B cell (primary cell): ENCODE measurements at regions not wholly inside any gene's neighbourhood (a gene's known extent, or its start where the extent isn't known, plus 50 kb on each side); places are given as distances from the start of the nearest gene placed in this dataset.

Source experiments
- ATAC-seq: fragments of 200-7000 bp; cut with Tn5 transposase; one replicate; pipeline ENCODE4 v1.10.0; 2021; ENCODE audit warnings: low read depth, mild to moderate bottlenecking, moderate number of reproducible peaks, moderate library complexity
- CTCF ChIA-PET: fragments of 350-600 bp; sonication (Branson Sonifier 250); formaldehyde crosslinking; loops from one replicate; lab custom pipeline; 2021; ENCODE audit warnings: antibody characterized with exemption, inconsistent platforms; lab: Charles Lee
- POLR2A ChIA-PET: fragments of 350-600 bp; sonication (Branson Sonifier 250); formaldehyde crosslinking; loops from one replicate; lab custom pipeline; 2021; ENCODE audit warnings: antibody characterized with exemption; lab: Charles Lee
- DNase-seq: peaks from one replicate; pipeline ENCODE4 v3.0.0; 2013
- H2AFZ ChIP-seq: 2 replicates; pipeline ENCODE4 v1.6.1; 2012; ENCODE audit warnings: mild to moderate bottlenecking, low read depth, low read length; ENCODE audit not compliant: insufficient read depth, poor library complexity, severe bottlenecking
- H3K27ac ChIP-seq, 2 donors: 1 replicate in 1 of 2; 2 replicates in 1 of 2; pipeline ENCODE4 v1.5.1; 2012 to 2013; ENCODE audit warnings: low read length in 2 of 2, mild to moderate bottlenecking in 2 of 2, moderate library complexity in 1 of 2
- H3K27me3 ChIP-seq, 4 experiments: fragments of 200-600 bp in 1 of 4; sonication (generic) in 1 of 4; replicated peaks in 1 of 4; 1 replicate in 2 of 4; 2 replicates in 2 of 4; pipeline versions ENCODE4 v1.6.1 to v1.7.0; 2013 to 2016; ENCODE audit warnings: low read length in 3 of 4, mild to moderate bottlenecking in 2 of 4, mixed read lengths in 1 of 4, moderate library complexity in 1 of 4; ENCODE audit not compliant: insufficient read depth in 4 of 4, control insufficient read depth in 3 of 4; ENCODE audit errors: control extremely low read depth in 1 of 4
- H3K36me3 ChIP-seq, 2 experiments: replicated peaks in 1 of 2; 1 replicate in 1 of 2; 2 replicates in 1 of 2; pipeline versions ENCODE4 v1.6.1 to v1.7.1; 2013; ENCODE audit warnings: low read length in 1 of 2; ENCODE audit not compliant: insufficient read depth in 2 of 2, control insufficient read depth in 1 of 2; ENCODE audit errors: control extremely low read depth in 1 of 2, extremely low read depth in 1 of 2
- H3K4me1 ChIP-seq, 2 donors: fragments of 200-600 bp in 1 of 2; sonication (generic) in 1 of 2; 1 replicate in 1 of 2; 2 replicates in 1 of 2; pipeline versions ENCODE4 v1.5.1 to v1.6.1; 2013 to 2017; ENCODE audit warnings: low read length in 2 of 2; ENCODE audit not compliant: control insufficient read depth in 2 of 2, insufficient read depth in 2 of 2
- H3K4me2 ChIP-seq: replicated peaks from 2 replicates; pipeline ENCODE3; 2012; ENCODE audit warnings: mild to moderate bottlenecking, low read depth, low read length; ENCODE audit not compliant: poor library complexity, severe bottlenecking
- H3K4me3 ChIP-seq, 5 experiments: fragments of 200-600 bp in 1 of 5; sonication (generic) in 1 of 5; 1 replicate in 3 of 5; 2 replicates in 2 of 5; pipeline versions ENCODE4 v1.5.1 to v1.7.0; 2011 to 2016; ENCODE audit warnings: low read length in 4 of 5, mild to moderate bottlenecking in 4 of 5, low read depth in 2 of 5, control low read depth in 1 of 5, moderate library complexity in 1 of 5; ENCODE audit not compliant: insufficient read depth in 1 of 5; ENCODE audit errors: control extremely low read depth in 1 of 5, extremely low read depth in 1 of 5
- H3K79me2 ChIP-seq: fragments of 200-600 bp; sonication (generic); one replicate; pipeline ENCODE4 v1.6.0; 2016; ENCODE audit warnings: low read length; ENCODE audit not compliant: control insufficient read depth, insufficient read depth
- H3K9ac ChIP-seq: fragments of 200-600 bp; sonication (generic); 2 replicates; pipeline ENCODE4 v1.6.1; 2017; ENCODE audit warnings: mild to moderate bottlenecking, low read length, moderate library complexity
- H3K9me3 ChIP-seq, 3 donors: one replicate each; pipeline versions ENCODE4 v1.6.1 to v1.7.1; 2013; ENCODE audit warnings: low read length in 2 of 3; ENCODE audit not compliant: control insufficient read depth in 2 of 3, insufficient read depth in 1 of 3; ENCODE audit errors: control extremely low read depth in 1 of 3
- H4K20me1 ChIP-seq: 2 replicates; pipeline ENCODE4 v1.6.0; 2012; ENCODE audit warnings: mild to moderate bottlenecking, low read length; ENCODE audit not compliant: insufficient read depth, control insufficient read depth, poor library complexity, severe bottlenecking
- H3K27ac Mint-ChIP-seq: one replicate; pipeline ENCODE4 v1.8.0; 2021; ENCODE audit warnings: mixed read lengths
- H3K27me3 Mint-ChIP-seq: one replicate; pipeline ENCODE4 v1.8.0; 2021; ENCODE audit warnings: mixed read lengths
- H3K4me1 Mint-ChIP-seq: one replicate; pipeline ENCODE4 v1.8.0; 2021; ENCODE audit warnings: mixed read lengths
- H3K4me3 Mint-ChIP-seq: one replicate; pipeline ENCODE4 v1.8.0; 2021; ENCODE audit warnings: mixed read lengths
- H3K9me3 Mint-ChIP-seq: one replicate; pipeline ENCODE4 v1.8.0; 2022; ENCODE audit warnings: mixed read lengths; ENCODE audit not compliant: insufficient read depth
- EZH2 ChIP-seq: IDR thresholded peaks from 2 replicates; pipeline ENCODE4 v1.6.1; 2012; ENCODE audit warnings: borderline replicate concordance, low read depth, mild to moderate bottlenecking, moderate library complexity, low read length; ENCODE audit not compliant: insufficient read depth, poor library complexity, severe bottlenecking
- WGBS: methylation state at CpG from one replicate; pipeline ENCODE4 v1.1.5; 2013; ENCODE audit warnings: missing lambda C conversion rate; ENCODE audit not compliant: insufficient coverage; 5-methylcytosine and 5-hydroxymethylcytosine counted together
- intact Hi-C: fragments of 100-400 bp; cut with micrococcal nuclease; formaldehyde crosslinking; loops from one replicate; pipeline ENCODE4 v1.10.0; 2022
- TF ChIP-seq, protein P1 (sequence below): fragments of 200-600 bp; IDR thresholded peaks from one replicate; pipeline ENCODE4 v1.8.0; 2022; ENCODE audit warnings: antibody characterized with exemption, mild to moderate bottlenecking

DNA sequence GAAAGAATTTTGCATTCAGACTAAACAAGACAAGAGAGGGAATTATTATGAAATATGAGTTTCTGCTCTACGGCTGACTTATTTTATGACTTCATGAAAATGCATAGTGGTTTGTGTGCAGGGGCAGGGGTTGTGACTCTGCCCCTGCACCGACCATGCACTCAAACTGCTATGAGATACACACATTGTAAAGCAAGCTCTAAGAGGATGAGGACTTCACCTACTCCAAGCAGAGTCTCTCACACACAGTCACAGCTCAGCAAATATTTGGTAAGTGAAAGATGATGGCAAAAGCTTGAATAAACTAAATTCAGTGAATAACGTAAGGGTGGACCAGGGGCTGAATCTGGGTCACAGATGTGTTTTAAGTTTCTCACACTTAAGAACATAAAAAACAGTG, 542.9 kb downstream of the PRELID2 start:
- no peaks in the 10 kb centered on the region for H3K79me2 ChIP-seq
- Mint-ChIP-seq H3K27me3 (no peaks in the 10 kb centered on the region), H3K27ac (no peak overlapping the region), H3K4me1 (no peaks in the 10 kb centered on the region), H3K9me3 (no peaks in the 10 kb centered on the region), H3K4me3 (no peak overlapping the region)
- no peak overlapping the region for H3K4me2 ChIP-seq
- no peaks in the 10 kb centered on the region for H3K9me3 ChIP-seq
- intact Hi-C loops, result no loop called here
- ATAC-seq, result no peak
- H3K27me3 ChIP-seq, result no peaks in the 10 kb centered on the region
- H3K36me3 ChIP-seq, result no peaks in the 10 kb centered on the region
- no peak overlapping the region for H3K27ac ChIP-seq
- no peak for DNase-seq
- TF ChIP-seq EZH2, result no peak
- TF ChIP-seq, protein P1, sequence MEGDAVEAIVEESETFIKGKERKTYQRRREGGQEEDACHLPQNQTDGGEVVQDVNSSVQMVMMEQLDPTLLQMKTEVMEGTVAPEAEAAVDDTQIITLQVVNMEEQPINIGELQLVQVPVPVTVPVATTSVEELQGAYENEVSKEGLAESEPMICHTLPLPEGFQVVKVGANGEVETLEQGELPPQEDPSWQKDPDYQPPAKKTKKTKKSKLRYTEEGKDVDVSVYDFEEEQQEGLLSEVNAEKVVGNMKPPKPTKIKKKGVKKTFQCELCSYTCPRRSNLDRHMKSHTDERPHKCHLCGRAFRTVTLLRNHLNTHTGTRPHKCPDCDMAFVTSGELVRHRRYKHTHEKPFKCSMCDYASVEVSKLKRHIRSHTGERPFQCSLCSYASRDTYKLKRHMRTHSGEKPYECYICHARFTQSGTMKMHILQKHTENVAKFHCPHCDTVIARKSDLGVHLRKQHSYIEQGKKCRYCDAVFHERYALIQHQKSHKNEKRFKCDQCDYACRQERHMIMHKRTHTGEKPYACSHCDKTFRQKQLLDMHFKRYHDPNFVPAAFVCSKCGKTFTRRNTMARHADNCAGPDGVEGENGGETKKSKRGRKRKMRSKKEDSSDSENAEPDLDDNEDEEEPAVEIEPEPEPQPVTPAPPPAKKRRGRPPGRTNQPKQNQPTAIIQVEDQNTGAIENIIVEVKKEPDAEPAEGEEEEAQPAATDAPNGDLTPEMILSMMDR, result no peak
- no peaks in the 10 kb centered on the region for H3K4me1 ChIP-seq
- H3K9ac ChIP-seq, result no peak overlapping the region
- POLR2A ChIA-PET, result no interaction called here
- H2AFZ ChIP-seq, result no peak overlapping the region
- no CpG with 5 or more reads among the region's 3 CpGs for WGBS
- CTCF ChIA-PET, result no interaction called here
- no peak overlapping the region for H3K4me3 ChIP-seq
- no peaks in the 10 kb centered on the region for H4K20me1 ChIP-seq

DNA sequence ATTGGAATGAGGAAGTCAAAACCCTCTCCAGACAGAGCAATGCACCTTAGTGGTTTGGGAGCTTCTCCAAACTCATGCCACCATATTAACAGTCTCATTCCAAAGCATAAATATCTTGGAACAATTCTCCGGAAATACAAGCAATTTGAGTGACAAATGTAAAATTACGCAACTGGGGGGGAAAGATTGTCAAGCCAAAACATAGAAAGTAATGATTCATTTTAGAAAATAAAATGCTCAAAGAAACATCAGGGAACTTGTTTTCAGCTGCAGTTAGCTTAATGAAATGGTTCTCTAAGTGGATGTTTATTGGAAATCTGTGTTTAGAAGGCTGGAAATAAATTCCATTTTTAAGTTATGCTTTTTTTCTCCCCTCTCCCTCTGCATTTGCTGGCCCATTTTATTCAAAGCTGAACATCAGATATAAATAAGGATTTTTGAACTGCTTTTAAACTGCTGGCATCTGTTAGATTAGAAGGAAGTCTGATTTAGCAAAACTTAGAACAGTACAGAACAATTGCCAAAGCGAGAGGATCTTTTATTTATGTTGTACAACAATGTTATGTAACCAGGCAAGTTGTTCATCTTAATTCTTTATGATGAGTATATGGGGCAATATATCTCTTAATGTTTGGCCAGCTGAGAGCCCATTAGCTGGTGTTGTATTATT, 551.9 kb downstream of the PRELID2 start:
- no peak overlapping the region for H3K4me3 Mint-ChIP-seq
- intact Hi-C loops, result no loop called here
- Histone ChIP-seq H3K9me3 (no peaks in the 10 kb centered on the region), H3K36me3 (no peaks in the 10 kb centered on the region), H3K27me3 (no peaks in the 10 kb centered on the region), H2AFZ (no peak overlapping the region), H3K27ac (no peak overlapping the region), H3K79me2 (no peaks in the 10 kb centered on the region), H4K20me1 (no peaks in the 10 kb centered on the region), H3K4me2 (no peak overlapping the region), H3K9ac (no peak overlapping the region), H3K4me1 (no peaks in the 10 kb centered on the region), H3K4me3 (no peak overlapping the region)
- H3K4me1 Mint-ChIP-seq, result no peaks in the 10 kb centered on the region
- TF ChIP-seq, protein P1, result no peak
- no peak for TF ChIP-seq EZH2
- H3K27ac Mint-ChIP-seq, result no peak overlapping the region
- H3K9me3 Mint-ChIP-seq, result peaks cover 3% of the 10 kb centered on the region
- no peaks in the 10 kb centered on the region for H3K27me3 Mint-ChIP-seq
- no peak for DNase-seq
- ChIA-PET CTCF (interaction anchor here (1.1 kb wide), 1 partner anchor 9 kb away, joined by 3 read pairs; no protein-coding TSS in a partner anchor), POLR2A (no interaction called here)
- no CpG with 5 or more reads among the region's 3 CpGs for WGBS
- ATAC-seq, result no peak
